ENCODE measurements at regions not wholly inside any gene's neighbourhood (a gene's known extent, or its start where the extent isn't known, plus 50 kb on each side); places are given as distances from the start of the nearest gene placed in this dataset.

GRCh38 chr2:157068237-157068636, 189.3 kb upstream of the GALNT5 start:
- peak; percentile 88 for FAIRE-seq

GRCh38 chr2:157075924-157076323, 181.6 kb upstream of the GALNT5 start:
- no peak for FAIRE-seq

GRCh38 chr2:157076526-157077161, 180.9 kb upstream of the GALNT5 start:
- FAIRE-seq: no peak

- no peak for FAIRE-seq
These were observed 179.7 kb upstream of the GALNT5 start for GRCh38 chr2:157077753-157078350.

GRCh38 chr2:157082950-157083349, 174.6 kb upstream of the GALNT5 start:
- FAIRE-seq: no peak

GRCh38 chr2:157085522-157085921, 172.0 kb upstream of the GALNT5 start:
- no peak for FAIRE-seq

GRCh38 chr2:157087373-157088002, 170.0 kb upstream of the GALNT5 start:
- FAIRE-seq: no peak

- FAIRE-seq: no peak
These were observed 163.8 kb upstream of the GALNT5 start for GRCh38 chr2:157093666-157094065.

- no peak for FAIRE-seq
These were observed 152.1 kb upstream of the GALNT5 start for GRCh38 chr2:157105372-157105771.

GRCh38 chr2:157106950-157107349, 150.6 kb upstream of the GALNT5 start:
- no peak for FAIRE-seq

GRCh38 chr2:157107460-157107859, 150.0 kb upstream of the GALNT5 start:
- FAIRE-seq: no peak

- no peak for FAIRE-seq
These were observed 149.6 kb upstream of the GALNT5 start for GRCh38 chr2:157107877-157108276.

- no peak for FAIRE-seq
These were observed 134.7 kb upstream of the GALNT5 start for GRCh38 chr2:157122776-157123175.

GRCh38 chr2:157124731-157125130, 132.8 kb upstream of the GALNT5 start:
- FAIRE-seq: no peak

- FAIRE-seq: no peak
These were observed 131.8 kb upstream of the GALNT5 start for GRCh38 chr2:157125685-157126084.

GRCh38 chr2:157127249-157128012, 130.1 kb upstream of the GALNT5 start:
- no peak for FAIRE-seq

- no peak for FAIRE-seq
These were observed 113.6 kb upstream of the GALNT5 start for GRCh38 chr2:157143901-157144300.

- no peak for FAIRE-seq
These were observed 108.2 kb upstream of the GALNT5 start for GRCh38 chr2:157149270-157149669.

- FAIRE-seq: peak; percentile 37
These were observed 106.8 kb upstream of the GALNT5 start for GRCh38 chr2:157150747-157151146.

GRCh38 chr2:157152362-157152761, 105.1 kb upstream of the GALNT5 start:
- no peak for FAIRE-seq

GRCh38 chr2:157155992-157156391, 101.5 kb upstream of the GALNT5 start:
- FAIRE-seq: no peak

GRCh38 chr2:157158111-157158510, 99.4 kb upstream of the GALNT5 start:
- no peak for FAIRE-seq

GRCh38 chr2:157159221-157159934, 98.1 kb upstream of the GALNT5 start:
- FAIRE-seq: no peak

Measured in endometrium (tissue), 2 donors.